GM13976 (cell line): ENCODE measurements at regions not wholly inside any gene's neighbourhood (a gene's known extent, or its start where the extent isn't known, plus 50 kb on each side); places are given as distances from the start of the nearest gene placed in this dataset.

ENCODE experiments used
- DNase-seq: peaks from one replicate; pipeline ENCODE4 v3.0.0; 2012; ENCODE audit warnings: low spot score
- CTCF ChIP-seq: IDR thresholded peaks from 2 replicates; pipeline ENCODE4 v1.5.1; 2012; ENCODE audit warnings: borderline replicate concordance, mild to moderate bottlenecking; ENCODE audit not compliant: insufficient read depth; ENCODE audit errors: extremely low read depth, missing control alignments, control extremely low read depth
- in situ Hi-C: fragments of 300-500 bp; cut with MboI; formaldehyde crosslinking; loops from one replicate; pipeline ENCODE4 v1.12.0; 2022; ENCODE audit warnings: low sequenced_read_pairs, mixed read lengths, inconsistent platforms; ENCODE audit not compliant: unreplicated experiment

GRCh38 chr7:86013662-86014061 is 630.0 kb upstream of the GRM3 start:
- in situ Hi-C loops = no loop called here
- TF ChIP-seq CTCF = no peak
- no peak for DNase-seq

- no peak for TF ChIP-seq CTCF
- in situ Hi-C loops = no loop called here
- DNase-seq = no peak
Observed at GRCh38 chr7:86012971-86013370, 630.7 kb upstream of the GRM3 start.

- in situ Hi-C loops = no loop called here
- no peak for TF ChIP-seq CTCF
- DNase-seq = no peak
Observed at GRCh38 chr7:86008898-86009297, 634.8 kb upstream of the GRM3 start.

- no peak for TF ChIP-seq CTCF
- in situ Hi-C loops = no loop called here
- DNase-seq = no peak
Observed at GRCh38 chr7:86006909-86007308, 636.8 kb upstream of the GRM3 start.

- no peak for DNase-seq
- TF ChIP-seq CTCF = no peak
- in situ Hi-C loops = no loop called here
Observed at GRCh38 chr7:86002858-86003257, 640.9 kb upstream of the GRM3 start.

GRCh38 chr7:85997515-85997914 is 646.2 kb upstream of the GRM3 start:
- DNase-seq = no peak
- no peak for TF ChIP-seq CTCF
- in situ Hi-C loops = no loop called here

- no peak for TF ChIP-seq CTCF
- no peak for DNase-seq
- in situ Hi-C loops = no loop called here
Observed at GRCh38 chr7:85995101-85995500, 648.6 kb upstream of the GRM3 start.
